ENCODE measurements at regions not wholly inside any gene's neighbourhood (a gene's known extent, or its start where the extent isn't known, plus 50 kb on each side); places are given as distances from the start of the nearest gene placed in this dataset.

DNA sequence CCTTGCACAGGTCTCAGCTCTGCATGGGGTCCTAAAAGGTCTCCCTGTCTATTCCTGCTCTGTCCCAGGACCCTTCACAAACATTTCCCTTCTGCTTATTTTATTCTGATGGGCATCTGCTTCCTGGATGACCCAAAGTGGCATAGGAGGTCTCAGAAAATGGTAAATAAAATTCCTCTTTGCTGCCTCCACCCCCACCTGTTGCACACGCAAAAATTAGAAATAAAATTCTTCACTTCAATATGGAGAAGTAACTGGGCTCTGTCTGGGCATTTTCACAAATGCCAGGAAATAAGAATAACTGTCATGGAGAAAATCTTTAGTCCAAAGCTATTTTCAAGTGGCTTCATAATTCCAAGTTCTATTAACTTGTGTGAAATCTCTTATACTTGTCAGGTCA, 106.6 kb upstream of the MAP1B start:
- Histone ChIP-seq H3K27ac (ENCODE audit: low read depth in 1 of 2, low read length in 2 of 2) (no peak overlapping the region), H3K4me3 (ENCODE audit: low read depth in 1 of 3, low read length in 3 of 3) (no peak overlapping the region), H3K9ac (ENCODE audit: low read depth in 1 of 2, low read length in 2 of 2) (no peak overlapping the region), H3K4me1 (ENCODE audit: control insufficient read depth in 4 of 4, insufficient read depth in 4 of 4, low read length in 3 of 4) (no peaks in the 10 kb centered on the region), H3K36me3 (ENCODE audit: control insufficient read depth in 4 of 4, insufficient read depth in 3 of 4, low read depth in 1 of 4, low read length in 3 of 4) (no peaks in the 10 kb centered on the region), H3K27me3 (ENCODE audit: control insufficient read depth in 4 of 4, insufficient read depth in 4 of 4, low read length in 3 of 4) (peaks cover 0 to 4% (median 0%) of the 10 kb centered on the region in 4 donors), H3K9me3 (ENCODE audit: control insufficient read depth in 4 of 4, low read length in 3 of 4) (peaks cover 0 to 4% (median 0%) of the 10 kb centered on the region in 4 donors)
- WGBS = 90% methylated on average over 1 of the region's 1 CpG
- DNase-seq (ENCODE audit: low spot score) = no peak
- TF ChIP-seq EGR1 (IDR thresholded peaks at IDR 0.05; ENCODE audit: low read depth in 2 of 2) = no peak
- no peak for TF ChIP-seq SP1 (IDR thresholded peaks at IDR 0.05)
- TF ChIP-seq, protein P1, sequence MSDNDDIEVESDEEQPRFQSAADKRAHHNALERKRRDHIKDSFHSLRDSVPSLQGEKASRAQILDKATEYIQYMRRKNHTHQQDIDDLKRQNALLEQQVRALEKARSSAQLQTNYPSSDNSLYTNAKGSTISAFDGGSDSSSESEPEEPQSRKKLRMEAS (IDR thresholded peaks at IDR 0.05) = no peak
- no peak for TF ChIP-seq FOXA1 (IDR thresholded peaks at IDR 0.05)
- TF ChIP-seq CTCF (IDR thresholded peaks at IDR 0.05; ENCODE audit: low read depth, low read length, missing input control) = no peak

DNA sequence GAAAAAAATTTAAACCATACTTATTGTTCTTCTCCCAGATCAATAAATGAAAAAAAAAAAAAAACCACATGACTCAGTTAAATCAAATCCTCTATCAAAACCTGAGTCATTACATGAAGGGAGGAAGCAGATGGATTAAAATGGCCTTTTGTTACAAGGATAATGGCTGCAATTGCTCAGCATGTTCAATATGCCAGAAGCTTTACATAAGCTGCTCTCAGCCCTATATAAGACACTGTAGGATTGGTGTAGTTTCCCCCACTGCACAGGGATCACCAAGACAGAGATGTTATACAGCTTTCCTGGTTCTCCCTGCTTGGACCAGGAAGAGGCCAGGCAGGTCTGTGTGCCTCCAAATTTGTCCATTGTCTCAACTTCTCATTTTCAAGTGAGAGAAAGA, 101.6 kb upstream of the MAP1B start:
- DNase-seq (ENCODE audit: low spot score) = no peak
- Histone ChIP-seq H3K27ac (ENCODE audit: low read depth in 1 of 2, low read length in 2 of 2) (no peak overlapping the region), H3K27me3 (ENCODE audit: control insufficient read depth in 4 of 4, insufficient read depth in 4 of 4, low read length in 3 of 4) (peaks cover 0 to 4% (median 0%) of the 10 kb centered on the region in 4 donors), H3K9ac (ENCODE audit: low read depth in 1 of 2, low read length in 2 of 2) (no peak overlapping the region), H3K4me1 (ENCODE audit: control insufficient read depth in 4 of 4, insufficient read depth in 4 of 4, low read length in 3 of 4) (no peaks in the 10 kb centered on the region), H3K36me3 (ENCODE audit: control insufficient read depth in 4 of 4, insufficient read depth in 3 of 4, low read depth in 1 of 4, low read length in 3 of 4) (no peaks in the 10 kb centered on the region), H3K4me3 (ENCODE audit: low read depth in 1 of 3, low read length in 3 of 3) (no peak overlapping the region), H3K9me3 (ENCODE audit: control insufficient read depth in 4 of 4, low read length in 3 of 4) (peaks cover 0 to 4% (median 0%) of the 10 kb centered on the region in 4 donors)
- no peak for TF ChIP-seq TAF1 (conservative IDR thresholded peaks at IDR 0.05)
- TF ChIP-seq FOXA1 (IDR thresholded peaks at IDR 0.05) = no peak
- no peak for TF ChIP-seq CTCF (IDR thresholded peaks at IDR 0.05; ENCODE audit: low read depth, low read length, missing input control)

DNA sequence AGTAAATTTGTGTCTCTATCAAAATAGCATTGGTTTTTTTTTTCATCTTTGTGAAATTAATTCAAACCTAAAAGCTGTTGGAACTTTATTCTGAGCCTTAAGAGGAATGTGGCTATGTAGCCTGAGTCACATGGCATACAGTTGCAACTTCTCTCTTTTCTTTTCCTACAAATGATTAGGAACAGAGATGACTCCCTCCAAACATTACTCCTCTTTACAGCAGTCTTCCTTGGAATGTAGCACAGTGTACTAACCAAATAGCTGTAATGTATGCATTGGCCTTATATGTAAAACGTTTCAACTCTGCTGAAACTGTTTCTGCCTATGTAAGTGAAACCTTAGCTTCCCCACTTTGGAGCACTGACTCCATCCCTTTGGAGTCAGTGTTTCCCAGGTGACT, 100.9 kb upstream of the MAP1B start:
- no peak overlapping the region for H3K27ac ChIP-seq (ENCODE audit: low read depth in 1 of 2, low read length in 2 of 2)
- H3K9ac ChIP-seq (ENCODE audit: low read depth in 1 of 2, low read length in 2 of 2) = no peak overlapping the region
- H3K9me3 ChIP-seq (ENCODE audit: control insufficient read depth in 4 of 4, low read length in 3 of 4) = peaks cover 0 to 4% (median 0%) of the 10 kb centered on the region in 4 donors
- H3K4me1 ChIP-seq (ENCODE audit: control insufficient read depth in 4 of 4, insufficient read depth in 4 of 4, low read length in 3 of 4) = no peaks in the 10 kb centered on the region
- H3K27me3 ChIP-seq (ENCODE audit: control insufficient read depth in 4 of 4, insufficient read depth in 4 of 4, low read length in 3 of 4) = peaks cover 0 to 4% (median 0%) of the 10 kb centered on the region in 4 donors
- H3K36me3 ChIP-seq (ENCODE audit: control insufficient read depth in 4 of 4, insufficient read depth in 3 of 4, low read depth in 1 of 4, low read length in 3 of 4) = no peaks in the 10 kb centered on the region
- no peak overlapping the region for H3K4me3 ChIP-seq (ENCODE audit: low read depth in 1 of 3, low read length in 3 of 3)
- DNase-seq (ENCODE audit: low spot score) = no peak
- no peak for TF ChIP-seq CTCF (IDR thresholded peaks at IDR 0.05; ENCODE audit: low read depth, low read length, missing input control)
- TF ChIP-seq EGR1 (IDR thresholded peaks at IDR 0.05; ENCODE audit: low read depth in 2 of 2) = no peak
- TF ChIP-seq, protein P2, sequence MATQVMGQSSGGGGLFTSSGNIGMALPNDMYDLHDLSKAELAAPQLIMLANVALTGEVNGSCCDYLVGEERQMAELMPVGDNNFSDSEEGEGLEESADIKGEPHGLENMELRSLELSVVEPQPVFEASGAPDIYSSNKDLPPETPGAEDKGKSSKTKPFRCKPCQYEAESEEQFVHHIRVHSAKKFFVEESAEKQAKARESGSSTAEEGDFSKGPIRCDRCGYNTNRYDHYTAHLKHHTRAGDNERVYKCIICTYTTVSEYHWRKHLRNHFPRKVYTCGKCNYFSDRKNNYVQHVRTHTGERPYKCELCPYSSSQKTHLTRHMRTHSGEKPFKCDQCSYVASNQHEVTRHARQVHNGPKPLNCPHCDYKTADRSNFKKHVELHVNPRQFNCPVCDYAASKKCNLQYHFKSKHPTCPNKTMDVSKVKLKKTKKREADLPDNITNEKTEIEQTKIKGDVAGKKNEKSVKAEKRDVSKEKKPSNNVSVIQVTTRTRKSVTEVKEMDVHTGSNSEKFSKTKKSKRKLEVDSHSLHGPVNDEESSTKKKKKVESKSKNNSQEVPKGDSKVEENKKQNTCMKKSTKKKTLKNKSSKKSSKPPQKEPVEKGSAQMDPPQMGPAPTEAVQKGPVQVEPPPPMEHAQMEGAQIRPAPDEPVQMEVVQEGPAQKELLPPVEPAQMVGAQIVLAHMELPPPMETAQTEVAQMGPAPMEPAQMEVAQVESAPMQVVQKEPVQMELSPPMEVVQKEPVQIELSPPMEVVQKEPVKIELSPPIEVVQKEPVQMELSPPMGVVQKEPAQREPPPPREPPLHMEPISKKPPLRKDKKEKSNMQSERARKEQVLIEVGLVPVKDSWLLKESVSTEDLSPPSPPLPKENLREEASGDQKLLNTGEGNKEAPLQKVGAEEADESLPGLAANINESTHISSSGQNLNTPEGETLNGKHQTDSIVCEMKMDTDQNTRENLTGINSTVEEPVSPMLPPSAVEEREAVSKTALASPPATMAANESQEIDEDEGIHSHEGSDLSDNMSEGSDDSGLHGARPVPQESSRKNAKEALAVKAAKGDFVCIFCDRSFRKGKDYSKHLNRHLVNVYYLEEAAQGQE (IDR thresholded peaks at IDR 0.05) = no peak
- TF ChIP-seq ZBTB33 (IDR thresholded peaks at IDR 0.05) = no peak
- no peak for TF ChIP-seq FOXA1 (IDR thresholded peaks at IDR 0.05)
- no peak for TF ChIP-seq RXRA (IDR thresholded peaks at IDR 0.05)
- 34% methylated on average over 1 of the region's 1 CpG for WGBS
